H1 (cell line): ENCODE measurements at regions not wholly inside any gene's neighbourhood (a gene's known extent, or its start where the extent isn't known, plus 50 kb on each side); places are given as distances from the start of the nearest gene placed in this dataset.

Experiments used
- BRCA1 ChIP-seq: IDR thresholded peaks from 2 replicates; pipeline ENCODE4 v1.6.1; 2012; ENCODE audit warnings: low read depth, low read length, improper control_type of control experiment
- CTCF ChIP-seq, 3 experiments: IDR thresholded peaks; 1 replicate in 2 of 3; 2 replicates in 1 of 3; pipeline versions ENCODE4 v1.5.1 to v1.6.1; 2011; ENCODE audit warnings: low read length in 3 of 3, mild to moderate bottlenecking in 3 of 3, inconsistent platforms in 2 of 3, low read depth in 1 of 3, moderate library complexity in 1 of 3; ENCODE audit not compliant: insufficient read depth in 1 of 3; ENCODE audit errors: control extremely low read depth in 1 of 3
- EP300 ChIP-seq, 2 experiments: IDR thresholded peaks; 1 replicate in 1 of 2; 2 replicates in 1 of 2; pipeline ENCODE4 v1.6.1; 2011 to 2012; ENCODE audit warnings: low read depth in 2 of 2, low read length in 2 of 2, mild to moderate bottlenecking in 2 of 2, borderline replicate concordance in 1 of 2, inconsistent platforms in 1 of 2, moderate library complexity in 1 of 2
- EZH2 ChIP-seq: fragments of 200-600 bp; sonication (generic); IDR thresholded peaks from 2 replicates; pipeline ENCODE4 v1.7.1; 2012; ENCODE audit warnings: low read depth, mild to moderate bottlenecking, moderate library complexity, low read length, inconsistent platforms; ENCODE audit not compliant: severe bottlenecking
- GABPA ChIP-seq: IDR thresholded peaks from 2 replicates; pipeline ENCODE4 v1.6.1; 2011; ENCODE audit warnings: mild to moderate bottlenecking, low read length, moderate library complexity, borderline replicate concordance; ENCODE audit not compliant: insufficient read depth
- GTF2F1 ChIP-seq: IDR thresholded peaks from 2 replicates; pipeline ENCODE4 v1.6.1; 2012; ENCODE audit warnings: low read depth, low read length, improper control_type of control experiment, borderline replicate concordance
- HDAC2 ChIP-seq, 2 experiments: fragments of 300-600 bp in 1 of 2; sonication (generic) in 1 of 2; IDR thresholded peaks; 2 replicates each; pipeline ENCODE4 v1.6.1; 2011 to 2012; ENCODE audit warnings: low read depth in 2 of 2, low read length in 2 of 2, mild to moderate bottlenecking in 2 of 2, moderate library complexity in 2 of 2, borderline replicate concordance in 1 of 2, inconsistent platforms in 1 of 2
- MAFK ChIP-seq: IDR thresholded peaks from 2 replicates; pipeline ENCODE4 v1.6.1; 2012; ENCODE audit warnings: low read depth, mild to moderate bottlenecking, improper control_type of control experiment, low read length
- POLR2A ChIP-seq, 2 experiments: IDR thresholded peaks; 1 replicate in 1 of 2; 2 replicates in 1 of 2; pipeline ENCODE4 v1.6.1; 2011; ENCODE audit warnings: low read depth in 2 of 2, low read length in 2 of 2, mild to moderate bottlenecking in 2 of 2; ENCODE audit errors: control extremely low read depth in 1 of 2
- RFX5 ChIP-seq: IDR thresholded peaks from 2 replicates; pipeline ENCODE4 v1.6.1; 2011; ENCODE audit warnings: low read depth, low read length, improper control_type of control experiment, borderline replicate concordance
- SP1 ChIP-seq: IDR thresholded peaks from 2 replicates; pipeline ENCODE4 v1.6.1; 2011; ENCODE audit warnings: low read depth, low read length
- TCF12 ChIP-seq: IDR thresholded peaks from 2 replicates; pipeline ENCODE4 v1.6.1; 2011; ENCODE audit warnings: low read depth, mild to moderate bottlenecking, low read length
- ZNF274 ChIP-seq: IDR thresholded peaks from 2 replicates; pipeline ENCODE4 v1.7.0; 2012; ENCODE audit warnings: low read length, borderline replicate concordance; ENCODE audit errors: extremely low read depth

- TF ChIP-seq GABPA (no peak), GTF2F1 (no peak), RFX5 (no peak), CTCF (IDR thresholded peaks at IDR 0.05; ENCODE audit: control extremely low read depth in 1 of 3, insufficient read depth in 1 of 3, low read depth in 1 of 3, low read length in 3 of 3) (no peak), MAFK (no peak), ZNF274 (no peak), EP300 (IDR thresholded peaks at IDR 0.05; ENCODE audit: borderline replicate concordance in 1 of 2, low read depth in 2 of 2, low read length in 2 of 2) (no peak), BRCA1 (no peak), POLR2A (IDR thresholded peaks at IDR 0.05; ENCODE audit: control extremely low read depth in 1 of 2, low read depth in 2 of 2, low read length in 2 of 2) (no peak), EZH2 (no peak), SP1 (no peak), HDAC2 (IDR thresholded peaks at IDR 0.05; ENCODE audit: borderline replicate concordance in 1 of 2, low read depth in 2 of 2, low read length in 2 of 2) (no peak), TCF12 (no peak)
Observed at GRCh38 chr4:177968817-177969442, 526.7 kb upstream of the AGA start.
